HL-60 (cell line): ENCODE measurements at regions not wholly inside any gene's neighbourhood (a gene's known extent, or its start where the extent isn't known, plus 50 kb on each side); places are given as distances from the start of the nearest gene placed in this dataset.

Experiments
- TF ChIP-seq, protein P1 (sequence below): IDR thresholded peaks from one replicate; pipeline ENCODE4 v1.5.1; 2011; ENCODE audit warnings: low read length, control low read depth, inconsistent platforms; ENCODE audit not compliant: insufficient read depth
- TF ChIP-seq, protein P2 (sequence below): IDR thresholded peaks from 2 replicates; pipeline ENCODE4 v1.6.1; 2012; ENCODE audit warnings: low read depth; ENCODE audit not compliant: insufficient replicate concordance

DNA sequence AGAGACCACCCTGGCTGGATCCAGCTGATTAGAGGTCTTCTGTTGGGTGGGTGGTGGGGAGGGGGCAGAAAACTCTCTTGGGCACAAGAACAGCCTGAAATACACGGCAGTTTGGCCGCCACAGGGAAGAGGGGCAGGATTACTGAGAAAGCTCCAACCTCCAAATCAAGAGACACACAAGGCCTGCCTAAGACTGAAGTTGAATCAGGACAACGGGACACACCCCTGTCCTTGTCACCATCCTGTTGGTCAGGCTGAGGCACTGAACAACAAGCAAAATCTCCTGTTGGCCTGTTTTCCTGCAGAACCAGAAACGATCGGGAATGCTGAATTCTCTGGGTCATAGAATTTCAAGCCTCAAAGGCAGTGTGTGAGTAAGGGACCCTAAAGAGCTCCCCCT lies 247.8 kb downstream of the FAM43A start:
- TF ChIP-seq, protein P1, sequence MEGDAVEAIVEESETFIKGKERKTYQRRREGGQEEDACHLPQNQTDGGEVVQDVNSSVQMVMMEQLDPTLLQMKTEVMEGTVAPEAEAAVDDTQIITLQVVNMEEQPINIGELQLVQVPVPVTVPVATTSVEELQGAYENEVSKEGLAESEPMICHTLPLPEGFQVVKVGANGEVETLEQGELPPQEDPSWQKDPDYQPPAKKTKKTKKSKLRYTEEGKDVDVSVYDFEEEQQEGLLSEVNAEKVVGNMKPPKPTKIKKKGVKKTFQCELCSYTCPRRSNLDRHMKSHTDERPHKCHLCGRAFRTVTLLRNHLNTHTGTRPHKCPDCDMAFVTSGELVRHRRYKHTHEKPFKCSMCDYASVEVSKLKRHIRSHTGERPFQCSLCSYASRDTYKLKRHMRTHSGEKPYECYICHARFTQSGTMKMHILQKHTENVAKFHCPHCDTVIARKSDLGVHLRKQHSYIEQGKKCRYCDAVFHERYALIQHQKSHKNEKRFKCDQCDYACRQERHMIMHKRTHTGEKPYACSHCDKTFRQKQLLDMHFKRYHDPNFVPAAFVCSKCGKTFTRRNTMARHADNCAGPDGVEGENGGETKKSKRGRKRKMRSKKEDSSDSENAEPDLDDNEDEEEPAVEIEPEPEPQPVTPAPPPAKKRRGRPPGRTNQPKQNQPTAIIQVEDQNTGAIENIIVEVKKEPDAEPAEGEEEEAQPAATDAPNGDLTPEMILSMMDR: no peak
- TF ChIP-seq, protein P2, sequence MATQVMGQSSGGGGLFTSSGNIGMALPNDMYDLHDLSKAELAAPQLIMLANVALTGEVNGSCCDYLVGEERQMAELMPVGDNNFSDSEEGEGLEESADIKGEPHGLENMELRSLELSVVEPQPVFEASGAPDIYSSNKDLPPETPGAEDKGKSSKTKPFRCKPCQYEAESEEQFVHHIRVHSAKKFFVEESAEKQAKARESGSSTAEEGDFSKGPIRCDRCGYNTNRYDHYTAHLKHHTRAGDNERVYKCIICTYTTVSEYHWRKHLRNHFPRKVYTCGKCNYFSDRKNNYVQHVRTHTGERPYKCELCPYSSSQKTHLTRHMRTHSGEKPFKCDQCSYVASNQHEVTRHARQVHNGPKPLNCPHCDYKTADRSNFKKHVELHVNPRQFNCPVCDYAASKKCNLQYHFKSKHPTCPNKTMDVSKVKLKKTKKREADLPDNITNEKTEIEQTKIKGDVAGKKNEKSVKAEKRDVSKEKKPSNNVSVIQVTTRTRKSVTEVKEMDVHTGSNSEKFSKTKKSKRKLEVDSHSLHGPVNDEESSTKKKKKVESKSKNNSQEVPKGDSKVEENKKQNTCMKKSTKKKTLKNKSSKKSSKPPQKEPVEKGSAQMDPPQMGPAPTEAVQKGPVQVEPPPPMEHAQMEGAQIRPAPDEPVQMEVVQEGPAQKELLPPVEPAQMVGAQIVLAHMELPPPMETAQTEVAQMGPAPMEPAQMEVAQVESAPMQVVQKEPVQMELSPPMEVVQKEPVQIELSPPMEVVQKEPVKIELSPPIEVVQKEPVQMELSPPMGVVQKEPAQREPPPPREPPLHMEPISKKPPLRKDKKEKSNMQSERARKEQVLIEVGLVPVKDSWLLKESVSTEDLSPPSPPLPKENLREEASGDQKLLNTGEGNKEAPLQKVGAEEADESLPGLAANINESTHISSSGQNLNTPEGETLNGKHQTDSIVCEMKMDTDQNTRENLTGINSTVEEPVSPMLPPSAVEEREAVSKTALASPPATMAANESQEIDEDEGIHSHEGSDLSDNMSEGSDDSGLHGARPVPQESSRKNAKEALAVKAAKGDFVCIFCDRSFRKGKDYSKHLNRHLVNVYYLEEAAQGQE: no peak
